Stimulated activated CD4-positive, alpha-beta T cell treated with anti-CD3 and anti-CD28 coated beads, TNF-alpha, amount 100 ng/mL, for 48 hours (primary cell): ENCODE measurements at regions not wholly inside any gene's neighbourhood (a gene's known extent, or its start where the extent isn't known, plus 50 kb on each side); places are given as distances from the start of the nearest gene placed in this dataset.
"Not testable (repeated sequence)": the region's sequence is repeated elsewhere in the genome, so short reads cannot be mapped to it uniquely, and the experiment has no call there.

Source experiments
- DNase-seq, 3 donors: peaks; one replicate each; pipeline ENCODE4 v3.0.0-alpha.2; 2020; ENCODE audit warnings: low read depth in 3 of 3

- not testable (repeated sequence) for DNase-seq
These were observed 1006.2 kb upstream of the KCND2 start for GRCh38 chr7:119266790-119267189.

GRCh38 chr7:119270045-119270464, 1002.9 kb upstream of the KCND2 start:
- DNase-seq: peak in 1 of 3 donors; percentile 3

GRCh38 chr7:119270644-119271043, 1002.3 kb upstream of the KCND2 start:
- DNase-seq: no peak

GRCh38 chr7:119271147-119271779, 1001.7 kb upstream of the KCND2 start:
- DNase-seq: no peak

- no peak for DNase-seq
These were observed 991.7 kb upstream of the KCND2 start for GRCh38 chr7:119281181-119281846.

- no peak for DNase-seq
These were observed 989.6 kb upstream of the KCND2 start for GRCh38 chr7:119283353-119283752.

GRCh38 chr7:119288416-119288815, 984.6 kb upstream of the KCND2 start:
- no peak for DNase-seq

GRCh38 chr7:119300341-119300740, 972.6 kb upstream of the KCND2 start:
- DNase-seq: not testable (repeated sequence)

GRCh38 chr7:119320316-119320715, 952.7 kb upstream of the KCND2 start:
- DNase-seq: no peak

GRCh38 chr7:119329715-119330114, 943.3 kb upstream of the KCND2 start:
- no peak for DNase-seq

- no peak for DNase-seq
These were observed 937.6 kb upstream of the KCND2 start for GRCh38 chr7:119335405-119335804.

GRCh38 chr7:119341822-119342221, 931.2 kb upstream of the KCND2 start:
- no peak for DNase-seq

GRCh38 chr7:119343289-119343688, 929.7 kb upstream of the KCND2 start:
- DNase-seq: no peak

GRCh38 chr7:119344466-119344865, 928.5 kb upstream of the KCND2 start:
- DNase-seq: no peak

- DNase-seq: no peak
These were observed 924.5 kb upstream of the KCND2 start for GRCh38 chr7:119348491-119348890.

GRCh38 chr7:119350334-119350733, 922.6 kb upstream of the KCND2 start:
- no peak for DNase-seq

GRCh38 chr7:119351320-119351719, 921.7 kb upstream of the KCND2 start:
- DNase-seq: no peak

- DNase-seq: no peak
These were observed 898.5 kb upstream of the KCND2 start for GRCh38 chr7:119374436-119374835.

GRCh38 chr7:119377861-119378260, 895.1 kb upstream of the KCND2 start:
- DNase-seq: no peak

GRCh38 chr7:119382726-119383125, 890.2 kb upstream of the KCND2 start:
- no peak for DNase-seq

GRCh38 chr7:119395024-119395423, 878.0 kb upstream of the KCND2 start:
- DNase-seq: no peak

- no peak for DNase-seq
These were observed 875.8 kb upstream of the KCND2 start for GRCh38 chr7:119397156-119397555.

- no peak for DNase-seq
These were observed 864.4 kb upstream of the KCND2 start for GRCh38 chr7:119408596-119408995.
